Stimulated activated CD4-positive, alpha-beta T cell treated with anti-CD3 and anti-CD28 coated beads, TNF-alpha, amount 100 ng/mL, for 4 hours (primary cell): ENCODE measurements at regions not wholly inside any gene's neighbourhood (a gene's known extent, or its start where the extent isn't known, plus 50 kb on each side); places are given as distances from the start of the nearest gene placed in this dataset.
"Not testable (repeated sequence)": the region's sequence is repeated elsewhere in the genome, so short reads cannot be mapped to it uniquely, and the experiment has no call there.

Experiments used
- DNase-seq, 3 experiments: peaks; one replicate each; pipeline ENCODE4 v3.0.0-alpha.2; 2020; ENCODE audit warnings: low read depth in 3 of 3

- DNase-seq, result no peak
Measured at GRCh38 chr2:176851889-176852483, 360.6 kb upstream of the HNRNPA3 start.

GRCh38 chr2:176852667-176853066, 359.9 kb upstream of the HNRNPA3 start:
- DNase-seq, result no peak

- DNase-seq, result no peak
Measured at GRCh38 chr2:176854062-176854461, 358.5 kb upstream of the HNRNPA3 start.

GRCh38 chr2:176854878-176855277, 357.7 kb upstream of the HNRNPA3 start:
- no peak for DNase-seq

- DNase-seq, result no peak
Measured at GRCh38 chr2:176856683-176857082, 355.9 kb upstream of the HNRNPA3 start.

- no peak for DNase-seq
Measured at GRCh38 chr2:176865336-176865735, 347.3 kb upstream of the HNRNPA3 start.

- DNase-seq, result no peak
Measured at GRCh38 chr2:176872406-176872805, 340.2 kb upstream of the HNRNPA3 start.

- DNase-seq, result no peak
Measured at GRCh38 chr2:176873403-176873802, 339.2 kb upstream of the HNRNPA3 start.

GRCh38 chr2:176876493-176877103, 336.0 kb upstream of the HNRNPA3 start:
- DNase-seq, result no peak

GRCh38 chr2:176879426-176879995, 333.1 kb upstream of the HNRNPA3 start:
- no peak for DNase-seq

- DNase-seq, result not testable (repeated sequence)
Measured at GRCh38 chr2:176882045-176882444, 330.5 kb upstream of the HNRNPA3 start.

GRCh38 chr2:176885001-176885643, 327.5 kb upstream of the HNRNPA3 start:
- DNase-seq, result no peak

- DNase-seq, result no peak
Measured at GRCh38 chr2:176885661-176886060, 326.9 kb upstream of the HNRNPA3 start.

GRCh38 chr2:176891105-176891504, 321.5 kb upstream of the HNRNPA3 start:
- no peak for DNase-seq

- DNase-seq, result no peak
Measured at GRCh38 chr2:176891857-176892256, 320.7 kb upstream of the HNRNPA3 start.

GRCh38 chr2:176892676-176893226, 319.8 kb upstream of the HNRNPA3 start:
- no peak for DNase-seq

- DNase-seq, result no peak
Measured at GRCh38 chr2:176895158-176895557, 317.4 kb upstream of the HNRNPA3 start.

- DNase-seq, result no peak
Measured at GRCh38 chr2:176902454-176902853, 310.1 kb upstream of the HNRNPA3 start.

- DNase-seq, result not testable (repeated sequence)
Measured at GRCh38 chr2:176904053-176904452, 308.5 kb upstream of the HNRNPA3 start.

- DNase-seq, result no peak
Measured at GRCh38 chr2:176907341-176907740, 305.3 kb upstream of the HNRNPA3 start.

GRCh38 chr2:176910828-176911227, 301.8 kb upstream of the HNRNPA3 start:
- no peak for DNase-seq

GRCh38 chr2:176913955-176914354, 298.6 kb upstream of the HNRNPA3 start:
- DNase-seq, result no peak

GRCh38 chr2:176914371-176914770, 298.2 kb upstream of the HNRNPA3 start:
- no peak for DNase-seq
